Tibial nerve (tissue), 4 donors: ENCODE measurements at regions not wholly inside any gene's neighbourhood (a gene's known extent, or its start where the extent isn't known, plus 50 kb on each side); places are given as distances from the start of the nearest gene placed in this dataset.

ENCODE experiments used
- DNase-seq, 2 donors: peaks; one replicate each; pipeline ENCODE4 v3.0.0-alpha.2; 2019; ENCODE audit warnings: low spot score in 2 of 2
- H3K27ac ChIP-seq, 4 donors: fragments of 200-600 bp; sonication (generic) in 3 of 4; one replicate each; pipeline ENCODE4 v1.5.1; 2017 to 2019; ENCODE audit warnings: mild to moderate bottlenecking in 1 of 4
- H3K27me3 ChIP-seq, 2 donors: fragments of 200-600 bp; sonication (generic) in 1 of 2; one replicate each; pipeline versions ENCODE4 v1.5.1 to v1.6.0; 2017 to 2019
- H3K36me3 ChIP-seq, 3 donors: fragments of 200-600 bp; sonication (generic); one replicate each; pipeline ENCODE4 v1.5.1; 2018 to 2019
- H3K4me1 ChIP-seq, 4 donors: fragments of 200-600 bp; sonication (generic) in 3 of 4; one replicate each; pipeline ENCODE4 v1.5.1; 2017 to 2019
- H3K4me3 ChIP-seq, 4 donors: fragments of 200-600 bp; sonication (generic) in 3 of 4; one replicate each; pipeline ENCODE4 v1.5.1; 2017 to 2019; ENCODE audit warnings: mild to moderate bottlenecking in 1 of 4, moderate library complexity in 1 of 4
- H3K9me3 ChIP-seq, 4 donors: fragments of 200-600 bp; sonication (generic) in 3 of 4; one replicate each; pipeline ENCODE4 v1.5.1; 2017 to 2019
- EP300 ChIP-seq, 2 donors: sonication (generic); formaldehyde crosslinking; IDR thresholded peaks; one replicate each; pipeline ENCODE4 v1.6.1; 2017; ENCODE audit warnings: antibody characterized with exemption in 2 of 2, mild to moderate bottlenecking in 1 of 2
- POLR2A ChIP-seq, 2 donors: fragments of 450-650 bp; IDR thresholded peaks; one replicate each; pipeline ENCODE4 v1.6.1; 2017; ENCODE audit warnings: antibody characterized with exemption in 2 of 2, mild to moderate bottlenecking in 2 of 2, moderate library complexity in 2 of 2
- WGBS, 2 donors: methylation state at CpG; one replicate each; pipeline ENCODE4 v1.1.5; 2018; 5-methylcytosine and 5-hydroxymethylcytosine counted together
- TF ChIP-seq, protein P1 (sequence below), 5 experiments: fragments of 200-600 bp in 3 of 5; fragments of 450-650 bp in 2 of 5; sonication (generic) in 3 of 5; IDR thresholded peaks; one replicate each; pipeline ENCODE4 v1.5.1; 2016 to 2019; ENCODE audit warnings: antibody characterized with exemption in 5 of 5, mild to moderate bottlenecking in 3 of 5, moderate library complexity in 2 of 5

DNA sequence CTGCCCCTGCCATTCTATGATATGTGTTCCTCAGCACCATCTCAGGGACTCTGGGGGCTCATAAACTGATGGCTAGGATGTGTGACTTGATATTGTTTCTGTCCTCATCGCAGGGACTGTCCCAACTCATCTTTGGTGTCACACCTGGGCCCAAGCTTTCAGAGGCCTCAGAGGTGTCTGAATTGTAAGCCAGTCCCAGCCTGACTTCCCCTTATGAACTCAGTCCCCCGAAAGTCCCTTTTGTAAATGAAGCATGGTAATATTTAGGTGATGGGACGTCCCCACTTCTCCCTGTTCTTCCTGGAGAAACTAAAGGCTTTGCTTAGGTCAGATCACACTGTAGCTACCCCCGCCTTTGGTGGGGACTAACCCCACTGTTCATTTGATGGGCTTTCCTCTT lies 142.4 kb upstream of the TLE3 start:
- H3K27me3 ChIP-seq = no peaks in the 10 kb centered on the region
- no peak overlapping the region for H3K27ac ChIP-seq
- no peaks in the 10 kb centered on the region for H3K36me3 ChIP-seq
- no peaks in the 10 kb centered on the region for H3K9me3 ChIP-seq
- TF ChIP-seq, protein P1, sequence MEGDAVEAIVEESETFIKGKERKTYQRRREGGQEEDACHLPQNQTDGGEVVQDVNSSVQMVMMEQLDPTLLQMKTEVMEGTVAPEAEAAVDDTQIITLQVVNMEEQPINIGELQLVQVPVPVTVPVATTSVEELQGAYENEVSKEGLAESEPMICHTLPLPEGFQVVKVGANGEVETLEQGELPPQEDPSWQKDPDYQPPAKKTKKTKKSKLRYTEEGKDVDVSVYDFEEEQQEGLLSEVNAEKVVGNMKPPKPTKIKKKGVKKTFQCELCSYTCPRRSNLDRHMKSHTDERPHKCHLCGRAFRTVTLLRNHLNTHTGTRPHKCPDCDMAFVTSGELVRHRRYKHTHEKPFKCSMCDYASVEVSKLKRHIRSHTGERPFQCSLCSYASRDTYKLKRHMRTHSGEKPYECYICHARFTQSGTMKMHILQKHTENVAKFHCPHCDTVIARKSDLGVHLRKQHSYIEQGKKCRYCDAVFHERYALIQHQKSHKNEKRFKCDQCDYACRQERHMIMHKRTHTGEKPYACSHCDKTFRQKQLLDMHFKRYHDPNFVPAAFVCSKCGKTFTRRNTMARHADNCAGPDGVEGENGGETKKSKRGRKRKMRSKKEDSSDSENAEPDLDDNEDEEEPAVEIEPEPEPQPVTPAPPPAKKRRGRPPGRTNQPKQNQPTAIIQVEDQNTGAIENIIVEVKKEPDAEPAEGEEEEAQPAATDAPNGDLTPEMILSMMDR (IDR thresholded peaks at IDR 0.05) = no peak
- no peak for TF ChIP-seq POLR2A (IDR thresholded peaks at IDR 0.05)
- no peak for TF ChIP-seq EP300 (IDR thresholded peaks at IDR 0.05)
- DNase-seq = no peak
- H3K4me1 ChIP-seq = no peaks in the 10 kb centered on the region
- no peak overlapping the region for H3K4me3 ChIP-seq
- 83 to 94% methylated on average over 4 of the region's 4 CpGs for WGBS, 2 donors

DNA sequence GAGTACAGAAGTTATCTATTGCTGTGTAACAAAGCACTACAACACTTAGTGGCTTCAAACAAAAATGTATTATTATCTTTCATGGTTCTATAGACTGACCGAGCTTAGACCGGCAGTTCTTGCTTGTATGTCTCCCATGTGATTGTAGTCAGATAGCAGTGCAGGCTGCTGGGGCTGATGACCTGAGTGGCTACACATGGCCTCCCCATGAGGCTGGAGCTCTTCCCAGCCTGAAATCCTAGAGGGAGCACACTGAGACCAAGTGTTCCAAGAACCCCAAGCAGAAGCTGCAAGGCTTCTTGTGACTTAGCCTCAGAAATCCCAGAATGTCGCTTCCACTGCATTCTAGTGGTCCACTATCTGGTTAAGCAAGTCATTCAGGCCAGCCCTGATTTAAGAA lies 141.2 kb upstream of the TLE3 start:
- H3K27me3 ChIP-seq = no peaks in the 10 kb centered on the region
- WGBS, 2 donors = 92 to 94% methylated on average over 3 of the region's 3 CpGs
- TF ChIP-seq POLR2A (IDR thresholded peaks at IDR 0.05) = no peak
- no peak for TF ChIP-seq EP300 (IDR thresholded peaks at IDR 0.05)
- TF ChIP-seq, protein P1 (IDR thresholded peaks at IDR 0.05) = no peak
- no peak overlapping the region for H3K4me3 ChIP-seq
- no peaks in the 10 kb centered on the region for H3K36me3 ChIP-seq
- DNase-seq = no peak
- H3K9me3 ChIP-seq = no peaks in the 10 kb centered on the region
- no peak overlapping the region for H3K27ac ChIP-seq
- no peaks in the 10 kb centered on the region for H3K4me1 ChIP-seq

DNA sequence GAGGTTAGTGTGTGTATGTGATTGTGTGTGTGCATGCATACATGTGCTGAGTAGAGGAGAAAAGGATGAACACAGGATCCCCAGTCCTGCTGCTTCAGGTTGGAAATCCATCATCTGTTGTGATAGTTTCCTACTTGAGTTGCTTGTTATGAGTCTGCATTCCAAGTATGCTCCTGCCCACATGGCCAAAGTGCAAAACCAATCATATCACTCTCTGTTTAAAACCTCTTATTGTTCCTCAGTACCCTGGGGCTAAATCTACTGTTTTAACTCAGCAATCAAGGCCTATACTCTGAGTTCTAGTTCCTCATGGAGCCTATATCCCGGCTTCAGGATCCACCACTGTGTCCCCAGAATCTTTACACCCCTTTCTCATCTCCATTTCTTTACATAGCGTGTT lies 139.9 kb upstream of the TLE3 start:
- WGBS, 2 donors = 90 to 96% methylated on average over 2 of the region's 2 CpGs
- no peak overlapping the region for H3K4me3 ChIP-seq
- no peak overlapping the region for H3K27ac ChIP-seq
- no peak for TF ChIP-seq POLR2A (IDR thresholded peaks at IDR 0.05)
- TF ChIP-seq, protein P1 (IDR thresholded peaks at IDR 0.05) = no peak
- TF ChIP-seq EP300 (IDR thresholded peaks at IDR 0.05) = no peak
- peaks cover 0 to 2% (median 0%) of the 10 kb centered on the region in 4 donors for H3K9me3 ChIP-seq
- no peaks in the 10 kb centered on the region for H3K4me1 ChIP-seq
- H3K27me3 ChIP-seq = no peaks in the 10 kb centered on the region
- no peaks in the 10 kb centered on the region for H3K36me3 ChIP-seq
- DNase-seq = no peak

DNA sequence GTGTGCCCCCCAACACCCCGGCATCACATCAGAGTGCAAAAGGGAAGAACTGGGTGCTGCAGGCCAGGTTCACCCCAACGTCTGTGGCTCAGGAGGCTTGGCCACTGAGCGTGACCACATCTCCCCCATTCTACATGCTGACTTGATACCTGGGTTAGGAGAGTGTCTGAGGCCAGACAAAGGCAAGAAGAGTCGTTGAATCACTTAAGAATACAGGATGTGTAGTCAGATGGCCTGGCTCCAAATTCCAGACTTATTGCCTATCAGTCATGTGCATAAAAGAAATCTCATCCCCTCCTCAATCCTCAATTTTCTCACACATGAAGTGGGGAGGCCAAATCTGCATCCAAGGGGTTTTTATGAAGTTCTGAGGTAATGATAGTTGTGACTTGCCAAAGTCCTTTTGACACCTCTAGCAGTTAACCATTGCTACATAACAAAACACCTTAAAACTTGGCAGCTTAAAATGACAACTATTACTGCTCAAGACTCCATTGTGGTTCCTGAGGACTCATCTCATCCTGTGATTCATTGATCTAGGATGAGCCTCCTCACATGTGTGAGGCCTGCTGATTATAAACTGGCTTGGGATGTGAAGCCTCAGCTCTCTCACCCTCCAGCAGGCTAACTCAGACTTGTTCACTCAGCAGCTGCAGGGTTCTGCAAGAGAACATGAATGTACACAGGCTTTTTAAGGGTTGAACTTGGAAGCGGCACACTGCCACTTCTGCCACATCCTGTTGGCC lies 138.8 kb upstream of the TLE3 start:
- H3K4me3 ChIP-seq = no peak overlapping the region
- H3K27ac ChIP-seq = no peak overlapping the region
- no peak for DNase-seq
- H3K9me3 ChIP-seq = peaks cover 0 to 13% (median 3%) of the 10 kb centered on the region in 4 donors
- TF ChIP-seq EP300 (IDR thresholded peaks at IDR 0.05) = no peak
- 86 to 93% methylated on average over 4 to 5 of the region's 5 CpGs for WGBS, 2 donors
- H3K4me1 ChIP-seq = no peaks in the 10 kb centered on the region
- no peaks in the 10 kb centered on the region for H3K36me3 ChIP-seq
- no peaks in the 10 kb centered on the region for H3K27me3 ChIP-seq

DNA sequence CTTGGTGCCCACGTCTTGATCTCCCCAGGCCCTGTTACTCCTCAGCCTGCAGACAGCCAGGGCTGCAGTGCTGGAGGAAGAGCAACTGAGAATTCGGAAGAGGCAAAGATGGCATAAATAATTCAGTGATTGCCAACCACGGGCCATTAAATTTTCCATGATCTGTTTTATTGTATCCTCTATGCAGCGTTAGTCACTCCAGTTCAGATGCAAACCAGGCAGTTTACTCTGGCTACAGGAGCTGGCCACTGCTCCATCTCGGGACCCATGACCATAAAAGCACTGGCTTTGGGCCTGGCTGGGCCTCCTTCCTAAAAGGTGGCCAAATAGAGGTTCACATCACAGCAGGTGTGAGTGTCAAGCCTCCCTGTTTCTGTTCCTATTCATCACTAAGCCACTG lies 137.6 kb upstream of the TLE3 start:
- H3K4me3 ChIP-seq = no peak overlapping the region
- TF ChIP-seq, protein P1 (IDR thresholded peaks at IDR 0.05) = no peak
- no peak for DNase-seq
- H3K4me1 ChIP-seq = no peaks in the 10 kb centered on the region
- no peak overlapping the region for H3K27ac ChIP-seq
- H3K9me3 ChIP-seq = peaks cover 0 to 19% (median 3%) of the 10 kb centered on the region in 4 donors
- H3K36me3 ChIP-seq = no peaks in the 10 kb centered on the region
- H3K27me3 ChIP-seq = no peaks in the 10 kb centered on the region
- 81 to 86% methylated on average over 5 of the region's 5 CpGs for WGBS, 2 donors
